Coronary artery (tissue), 2 donors: ENCODE measurements at regions not wholly inside any gene's neighbourhood (a gene's known extent, or its start where the extent isn't known, plus 50 kb on each side); places are given as distances from the start of the nearest gene placed in this dataset.

Experiments used
- DNase-seq: peaks from one replicate; pipeline ENCODE4 v3.0.0-alpha.2; 2017; ENCODE audit warnings: low spot score
- H3K27ac ChIP-seq, 2 donors: fragments of 200-600 bp; sonication (generic); one replicate each; pipeline ENCODE4 v1.5.1; 2016 to 2019
- H3K4me3 ChIP-seq: fragments of 200-600 bp; sonication (generic); 2 replicates; pipeline ENCODE4 v1.5.1; 2016; ENCODE audit warnings: mild to moderate bottlenecking, moderate library complexity
- TF ChIP-seq, protein P1 (sequence below): fragments of 200-600 bp; sonication (generic); IDR thresholded peaks from one replicate; pipeline ENCODE4 v1.5.1; 2019; ENCODE audit warnings: antibody characterized with exemption

- DNase-seq = no peak
- no peak overlapping the region for H3K4me3 ChIP-seq
- no peak overlapping the region for H3K27ac ChIP-seq
- TF ChIP-seq, protein P1, sequence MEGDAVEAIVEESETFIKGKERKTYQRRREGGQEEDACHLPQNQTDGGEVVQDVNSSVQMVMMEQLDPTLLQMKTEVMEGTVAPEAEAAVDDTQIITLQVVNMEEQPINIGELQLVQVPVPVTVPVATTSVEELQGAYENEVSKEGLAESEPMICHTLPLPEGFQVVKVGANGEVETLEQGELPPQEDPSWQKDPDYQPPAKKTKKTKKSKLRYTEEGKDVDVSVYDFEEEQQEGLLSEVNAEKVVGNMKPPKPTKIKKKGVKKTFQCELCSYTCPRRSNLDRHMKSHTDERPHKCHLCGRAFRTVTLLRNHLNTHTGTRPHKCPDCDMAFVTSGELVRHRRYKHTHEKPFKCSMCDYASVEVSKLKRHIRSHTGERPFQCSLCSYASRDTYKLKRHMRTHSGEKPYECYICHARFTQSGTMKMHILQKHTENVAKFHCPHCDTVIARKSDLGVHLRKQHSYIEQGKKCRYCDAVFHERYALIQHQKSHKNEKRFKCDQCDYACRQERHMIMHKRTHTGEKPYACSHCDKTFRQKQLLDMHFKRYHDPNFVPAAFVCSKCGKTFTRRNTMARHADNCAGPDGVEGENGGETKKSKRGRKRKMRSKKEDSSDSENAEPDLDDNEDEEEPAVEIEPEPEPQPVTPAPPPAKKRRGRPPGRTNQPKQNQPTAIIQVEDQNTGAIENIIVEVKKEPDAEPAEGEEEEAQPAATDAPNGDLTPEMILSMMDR = no peak
Observed at GRCh38 chr7:17067691-17068090, 185.9 kb upstream of the AGR3 start.

DNA sequence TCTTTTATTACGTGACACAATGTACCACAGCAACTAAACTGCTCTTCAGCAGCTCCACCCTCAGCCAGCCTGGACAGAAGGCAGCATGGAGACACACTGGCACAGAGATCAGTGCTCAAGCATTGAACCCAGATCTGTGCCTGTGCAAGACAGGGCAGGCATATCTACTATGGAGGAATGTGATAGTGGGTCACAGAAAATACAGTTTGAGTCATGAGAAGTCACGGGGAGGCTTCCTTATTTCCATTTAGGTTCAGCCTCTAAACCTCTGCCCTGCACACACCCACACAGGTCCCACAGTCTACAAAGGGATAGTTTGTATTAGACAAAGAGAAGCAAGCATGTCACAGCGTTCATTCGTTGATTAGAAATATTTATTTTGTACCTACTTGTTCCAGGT is 187.4 kb upstream of the AGR3 start:
- DNase-seq = no peak
- TF ChIP-seq, protein P1 = no peak
- Histone ChIP-seq H3K4me3 (no peak overlapping the region), H3K27ac (no peak overlapping the region)

DNA sequence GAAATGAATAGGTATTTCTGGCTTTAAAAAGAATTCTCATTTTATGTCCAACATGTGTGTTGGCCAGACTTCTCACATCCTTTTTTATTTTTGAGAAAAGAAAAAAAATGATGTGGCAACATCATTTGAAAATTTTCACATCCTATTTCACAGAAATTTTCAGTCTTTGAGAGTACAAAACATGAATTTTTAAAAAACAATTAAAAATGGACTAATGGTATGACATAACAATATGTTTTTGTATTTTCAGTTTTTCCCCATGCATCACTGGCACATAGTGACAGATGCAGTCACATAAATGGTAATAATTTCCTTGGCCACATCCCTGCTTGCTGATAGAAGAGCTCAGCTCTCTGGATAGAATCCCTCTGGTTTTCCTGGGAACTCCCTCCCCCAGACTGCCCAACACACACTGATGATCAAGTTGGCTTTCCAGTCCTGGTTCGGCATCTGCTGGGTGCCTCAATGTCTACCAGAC is 188.5 kb upstream of the AGR3 start:
- TF ChIP-seq, protein P1 = no peak
- H3K27ac ChIP-seq = no peak overlapping the region
- no peak overlapping the region for H3K4me3 ChIP-seq
- DNase-seq = no peak

- TF ChIP-seq, protein P1 = no peak
- H3K27ac ChIP-seq = no peak overlapping the region
- H3K4me3 ChIP-seq = no peak overlapping the region
- no peak for DNase-seq
Observed at GRCh38 chr7:17071866-17072265, 190.1 kb upstream of the AGR3 start.

GRCh38 chr7:17075601-17076255 is 193.9 kb upstream of the AGR3 start:
- Histone ChIP-seq H3K4me3 (no peak overlapping the region), H3K27ac (no peak overlapping the region)
- no peak for DNase-seq
- TF ChIP-seq, protein P1 = no peak

DNA sequence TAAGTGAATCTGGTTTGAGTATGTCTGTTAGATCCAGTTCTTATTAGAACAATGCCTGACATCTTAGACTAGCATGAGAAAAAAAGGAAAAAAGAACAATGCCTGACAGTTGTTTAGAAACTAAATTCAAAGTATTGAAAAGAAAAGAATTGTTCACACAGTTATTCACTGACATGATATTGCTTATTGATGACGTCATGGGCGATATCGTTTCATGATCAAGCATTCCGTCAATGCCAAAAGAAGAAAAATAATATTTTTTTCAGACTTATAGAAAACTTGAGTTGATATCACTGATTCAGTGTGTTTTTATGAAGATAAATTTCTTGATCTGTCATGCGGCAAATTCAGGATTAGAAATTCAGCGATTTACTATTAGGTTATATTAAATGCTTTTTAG is 196.5 kb upstream of the AGR3 start:
- TF ChIP-seq, protein P1 = no peak

DNA sequence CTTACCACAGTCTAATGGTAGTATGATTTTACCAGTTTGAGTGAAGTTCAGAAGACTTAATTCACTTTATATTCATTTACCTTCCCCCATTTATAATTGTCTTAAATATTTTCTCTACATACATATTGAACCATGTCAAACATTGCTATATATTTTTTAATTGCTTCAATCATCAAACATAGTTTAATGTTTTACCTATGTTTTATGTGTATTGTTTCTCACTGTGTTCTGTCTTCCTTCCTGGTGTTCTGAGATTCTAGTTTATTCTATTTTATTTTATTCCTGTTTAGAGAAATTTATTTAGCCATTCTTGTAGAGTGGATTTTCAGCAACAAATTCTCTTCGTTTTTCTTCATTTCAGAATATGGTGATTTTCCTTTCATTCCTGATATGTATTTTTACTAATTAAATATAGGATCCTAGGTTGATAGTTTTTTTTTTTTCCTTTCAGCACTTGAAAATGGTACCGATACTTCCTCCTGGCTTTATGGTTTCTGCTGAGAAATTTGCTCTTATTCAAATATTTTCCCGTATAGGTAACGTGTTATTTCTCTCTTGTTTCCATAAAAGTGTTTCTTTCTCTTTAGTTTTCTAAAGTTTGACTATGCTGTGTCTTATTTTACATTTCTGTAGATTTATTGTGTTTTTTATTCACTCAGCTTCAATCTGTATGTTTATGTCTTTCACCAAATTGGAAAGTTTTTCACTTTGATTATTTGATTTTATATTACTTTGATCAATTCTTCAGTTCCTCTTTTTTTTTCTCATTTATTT is 201.8 kb upstream of the AGR3 start:
- no peak overlapping the region for H3K4me3 ChIP-seq
- TF ChIP-seq, protein P1 = no peak
- DNase-seq = no peak
- H3K27ac ChIP-seq = no peak overlapping the region

More for the DNA sequence above, 196.5 kb upstream of the AGR3 start:
- DNase-seq = no peak
- Histone ChIP-seq H3K27ac (no peak overlapping the region), H3K4me3 (no peak overlapping the region)
